Stomach (tissue), 4 donors: ENCODE measurements at regions not wholly inside any gene's neighbourhood (a gene's known extent, or its start where the extent isn't known, plus 50 kb on each side); places are given as distances from the start of the nearest gene placed in this dataset.

Source experiments
- CTCF ChIP-seq, 7 experiments: fragments of 450-650 bp in 4 of 7; fragments of 200-600 bp in 3 of 7; sonication (generic) in 3 of 7; IDR thresholded peaks; one replicate each; pipeline ENCODE4 v1.5.1; 2016 to 2019; ENCODE audit warnings: antibody characterized with exemption in 7 of 7, control low read depth in 2 of 7, mild to moderate bottlenecking in 1 of 7
- EP300 ChIP-seq: sonication (generic); formaldehyde crosslinking; IDR thresholded peaks from one replicate; pipeline ENCODE4 v1.6.1; 2017; ENCODE audit warnings: antibody characterized with exemption
- POLR2A ChIP-seq, 4 donors: fragments of 450-650 bp; IDR thresholded peaks; one replicate each; pipeline ENCODE4 v1.6.1; 2016; ENCODE audit warnings: antibody characterized with exemption in 4 of 4, control low read depth in 2 of 4, mild to moderate bottlenecking in 1 of 4, moderate library complexity in 1 of 4

- TF ChIP-seq CTCF (IDR thresholded peaks at IDR 0.05) (no peak), EP300 (no peak), POLR2A (IDR thresholded peaks at IDR 0.05) (no peak)
These were observed 290.8 kb downstream of the CCDC85A start for GRCh38 chr2:56474412-56475158.
